Liver (tissue), 8 donors: ENCODE measurements at regions not wholly inside any gene's neighbourhood (a gene's known extent, or its start where the extent isn't known, plus 50 kb on each side); places are given as distances from the start of the nearest gene placed in this dataset.

Experiments used
- DNase-seq: peaks from one replicate; pipeline ENCODE4 v3.0.0-alpha.2; 2017; ENCODE audit warnings: low spot score
- H3K27ac ChIP-seq, 2 donors: one replicate each; pipeline ENCODE4 v1.7.0; 2013; ENCODE audit warnings: inconsistent platforms in 2 of 2, low read length in 2 of 2, control low read depth in 1 of 2, low read depth in 1 of 2, mild to moderate bottlenecking in 1 of 2
- H3K27me3 ChIP-seq, 4 donors: one replicate each; pipeline versions ENCODE4 v1.6.1 to v1.7.0; 2013; ENCODE audit warnings: low read length in 3 of 4, inconsistent platforms in 1 of 4, mild to moderate bottlenecking in 1 of 4, moderate library complexity in 1 of 4; ENCODE audit not compliant: control insufficient read depth in 4 of 4, insufficient read depth in 4 of 4
- H3K36me3 ChIP-seq, 4 donors: one replicate each; pipeline versions ENCODE4 v1.6.1 to v1.7.0; 2013; ENCODE audit warnings: low read length in 3 of 4, mild to moderate bottlenecking in 3 of 4, low read depth in 1 of 4, moderate library complexity in 1 of 4; ENCODE audit not compliant: control insufficient read depth in 4 of 4, insufficient read depth in 3 of 4
- H3K4me1 ChIP-seq, 4 donors: one replicate each; pipeline versions ENCODE4 v1.6.1 to v1.7.0; 2013; ENCODE audit warnings: low read length in 3 of 4, mild to moderate bottlenecking in 3 of 4, moderate library complexity in 1 of 4; ENCODE audit not compliant: control insufficient read depth in 4 of 4, insufficient read depth in 4 of 4
- H3K4me3 ChIP-seq, 3 donors: one replicate each; pipeline versions ENCODE4 v1.6.1 to v1.7.0; 2013; ENCODE audit warnings: low read length in 3 of 3, control low read depth in 1 of 3, low read depth in 1 of 3, mild to moderate bottlenecking in 1 of 3
- H3K9ac ChIP-seq, 2 donors: one replicate each; pipeline ENCODE4 v1.7.0; 2013; ENCODE audit warnings: low read length in 2 of 2, mild to moderate bottlenecking in 2 of 2, moderate library complexity in 2 of 2, control low read depth in 1 of 2, low read depth in 1 of 2
- H3K9me3 ChIP-seq, 4 donors: one replicate each; pipeline versions ENCODE4 v1.6.1 to v1.7.0; 2013; ENCODE audit warnings: low read length in 3 of 4; ENCODE audit not compliant: control insufficient read depth in 4 of 4
- ATF3 ChIP-seq: IDR thresholded peaks from 2 replicates; pipeline ENCODE4 v1.6.1; 2016; ENCODE audit warnings: antibody characterized with exemption
- CTCF ChIP-seq: fragments of 150-350 bp; IDR thresholded peaks from 2 replicates; pipeline ENCODE4 v1.5.1; 2017; ENCODE audit warnings: improper control_type of control experiment, low read depth, low read length; ENCODE audit not compliant: missing input control
- EGR1 ChIP-seq, 2 donors: IDR thresholded peaks; 2 replicates each; pipeline ENCODE4 v1.6.1; 2016 to 2018; ENCODE audit warnings: antibody characterized with exemption in 2 of 2, low read depth in 2 of 2
- FOXA1 ChIP-seq: IDR thresholded peaks from 2 replicates; pipeline ENCODE4 v1.6.1; 2016; ENCODE audit warnings: antibody characterized with exemption
- GABPA ChIP-seq, 2 donors: IDR thresholded peaks in 1 of 2; conservative IDR thresholded peaks in 1 of 2; 2 replicates each; pipeline ENCODE4 v1.6.1; 2016; ENCODE audit warnings: antibody characterized with exemption in 2 of 2, mild to moderate bottlenecking in 1 of 2, moderate library complexity in 1 of 2
- HNF4G ChIP-seq: IDR thresholded peaks from 2 replicates; pipeline ENCODE4 v1.6.1; 2016; ENCODE audit warnings: antibody characterized with exemption
- NR2F2 ChIP-seq: IDR thresholded peaks from 2 replicates; pipeline ENCODE4 v1.6.1; 2016; ENCODE audit warnings: antibody characterized with exemption
- RAD21 ChIP-seq, 2 donors: IDR thresholded peaks; 2 replicates each; pipeline ENCODE4 v1.6.1; 2016; ENCODE audit warnings: antibody characterized with exemption in 2 of 2, mild to moderate bottlenecking in 2 of 2
- REST ChIP-seq: IDR thresholded peaks from 2 replicates; pipeline ENCODE4 v1.6.1; 2016; ENCODE audit warnings: antibody characterized with exemption, mild to moderate bottlenecking
- TAF1 ChIP-seq: conservative IDR thresholded peaks from 2 replicates; pipeline ENCODE4 v1.6.1; 2016; ENCODE audit warnings: antibody characterized with exemption, mild to moderate bottlenecking
- WGBS: extraction: QIAGEN DNeasy Blood & Tissue Kit; methylation state at CpG from one replicate; pipeline ENCODE4 v1.1.7; 2013; 5-methylcytosine and 5-hydroxymethylcytosine counted together
- donor health status: healthy.
- donor health status: healthy.
- donor health status: healthy.
- donor health status: healthy.
- donor health status: healthy.

- Histone ChIP-seq H3K4me1 (no peaks in the 10 kb centered on the region), H3K9ac (no peak overlapping the region), H3K36me3 (no peaks in the 10 kb centered on the region), H3K27me3 (no peaks in the 10 kb centered on the region), H3K27ac (no peak overlapping the region), H3K9me3 (no peaks in the 10 kb centered on the region), H3K4me3 (no peak overlapping the region)
- 87% methylated on average over 6 of the region's 6 CpGs for WGBS
- no peak for DNase-seq
- TF ChIP-seq GABPA (IDR thresholded peaks at IDR 0.05 in 1 of 2, conservative IDR thresholded peaks at IDR 0.05 in 1 of 2) = no peak
- TF ChIP-seq REST = no peak
- TF ChIP-seq HNF4G = no peak
- no peak for TF ChIP-seq RAD21 (IDR thresholded peaks at IDR 0.05)
- no peak for TF ChIP-seq ATF3
- no peak for TF ChIP-seq EGR1 (IDR thresholded peaks at IDR 0.05; ENCODE audit: low read depth in 2 of 2)
- no peak for TF ChIP-seq TAF1
These were observed 82.0 kb upstream of the FSTL4 start for GRCh38 chr5:133694181-133694831.

GRCh38 chr5:133691448-133691847 is 79.1 kb upstream of the FSTL4 start:
- H3K4me1 ChIP-seq = no peaks in the 10 kb centered on the region
- no peaks in the 10 kb centered on the region for H3K36me3 ChIP-seq
- H3K9ac ChIP-seq = no peak overlapping the region
- no peaks in the 10 kb centered on the region for H3K9me3 ChIP-seq
- WGBS = 54% methylated on average over 3 of the region's 3 CpGs
- H3K27ac ChIP-seq = no peak overlapping the region
- H3K27me3 ChIP-seq = peaks cover 0 to 5% (median 0%) of the 10 kb centered on the region in 4 donors
- no peak for TF ChIP-seq GABPA (IDR thresholded peaks at IDR 0.05 in 1 of 2, conservative IDR thresholded peaks at IDR 0.05 in 1 of 2)
- no peak for TF ChIP-seq HNF4G
- TF ChIP-seq NR2F2 = no peak
- no peak for TF ChIP-seq CTCF
- TF ChIP-seq FOXA1 = no peak
- no peak for TF ChIP-seq ATF3
- no peak for TF ChIP-seq REST
- no peak overlapping the region for H3K4me3 ChIP-seq
- DNase-seq = no peak
